NB4 (cell line): ENCODE measurements at regions not wholly inside any gene's neighbourhood (a gene's known extent, or its start where the extent isn't known, plus 50 kb on each side); places are given as distances from the start of the nearest gene placed in this dataset.

Experiments
- CTCF ChIP-seq: IDR thresholded peaks from one replicate; pipeline ENCODE4 v1.5.1; 2012; ENCODE audit warnings: low read depth, low read length
- MYC ChIP-seq: IDR thresholded peaks from 2 replicates; pipeline ENCODE4 v1.6.1; 2011; ENCODE audit warnings: low read depth, low read length
- POLR2A ChIP-seq: IDR thresholded peaks from 2 replicates; pipeline ENCODE4 v1.6.1; 2011; ENCODE audit warnings: mild to moderate bottlenecking; ENCODE audit not compliant: insufficient read length; ENCODE audit errors: extremely low read depth

- TF ChIP-seq CTCF: no peak
- TF ChIP-seq POLR2A: no peak
- no peak for TF ChIP-seq MYC
These were observed 152.3 kb upstream of the KLF3 start for GRCh38 chr4:38511702-38512101.
